ENCODE measurements at regions not wholly inside any gene's neighbourhood (a gene's known extent, or its start where the extent isn't known, plus 50 kb on each side); places are given as distances from the start of the nearest gene placed in this dataset.

GRCh38 chr18:22517356-22517755 is 99.6 kb upstream of the CTAGE1 start:
- no peak for TF ChIP-seq CTCF (IDR thresholded peaks at IDR 0.05)
- TF ChIP-seq POLR2A (IDR thresholded peaks at IDR 0.05), result no peak
